Gastrocnemius medialis (tissue), 4 donors: ENCODE measurements at regions not wholly inside any gene's neighbourhood (a gene's known extent, or its start where the extent isn't known, plus 50 kb on each side); places are given as distances from the start of the nearest gene placed in this dataset.
"Not testable (repeated sequence)": the region's sequence is repeated elsewhere in the genome, so short reads cannot be mapped to it uniquely, and the experiment has no call there.

Experiments
- ATAC-seq, 2 donors: fragments of 150-250 bp; one replicate each; pipeline ENCODE4 v1.9.1; 2016
- DNase-seq, 2 donors: peaks; one replicate each; pipeline ENCODE4 v3.0.0-alpha.2; 2019
- H3K27ac ChIP-seq, 4 donors: fragments of 200-600 bp; sonication (generic); 1 replicate in 1 of 4; 2 replicates in 3 of 4; pipeline ENCODE4 v1.5.1; 2016 to 2018; ENCODE audit warnings: mild to moderate bottlenecking in 2 of 4, moderate library complexity in 1 of 4
- H3K27me3 ChIP-seq, 3 donors: fragments of 200-600 bp; sonication (generic) in 2 of 3; 1 replicate in 1 of 3; 2 replicates in 2 of 3; pipeline versions ENCODE4 v1.5.1 to v1.6.0; 2016 to 2019; ENCODE audit warnings: mild to moderate bottlenecking in 1 of 3, moderate library complexity in 1 of 3
- H3K36me3 ChIP-seq, 2 donors: fragments of 200-600 bp; sonication (generic) in 1 of 2; one replicate each; pipeline ENCODE4 v1.5.1; 2017 to 2018
- H3K4me1 ChIP-seq, 2 donors: fragments of 200-600 bp; sonication (generic) in 1 of 2; one replicate each; pipeline ENCODE4 v1.5.1; 2016 to 2017; ENCODE audit warnings: mild to moderate bottlenecking in 2 of 2
- H3K4me3 ChIP-seq, 4 donors: fragments of 200-600 bp; sonication (generic) in 3 of 4; 1 replicate in 1 of 4; 2 replicates in 3 of 4; pipeline ENCODE4 v1.5.1; 2016 to 2019; ENCODE audit warnings: mild to moderate bottlenecking in 2 of 4
- H3K9me3 ChIP-seq, 3 donors: fragments of 200-600 bp; sonication (generic) in 2 of 3; 1 replicate in 1 of 3; 2 replicates in 2 of 3; pipeline ENCODE4 v1.5.1; 2016 to 2019
- CTCF ChIP-seq, 5 experiments: fragments of 450-650 bp in 3 of 5; fragments of 200-600 bp in 2 of 5; sonication (generic) in 2 of 5; IDR thresholded peaks in 4 of 5; conservative IDR thresholded peaks in 1 of 5; 1 replicate in 4 of 5; 2 replicates in 1 of 5; pipeline ENCODE4 v1.5.1; 2016 to 2019; ENCODE audit warnings: antibody characterized with exemption in 5 of 5, mild to moderate bottlenecking in 3 of 5, moderate library complexity in 3 of 5
- POLR2A ChIP-seq, 2 donors: fragments of 450-650 bp; IDR thresholded peaks; one replicate each; pipeline ENCODE4 v1.6.1; 2017; ENCODE audit warnings: antibody characterized with exemption in 2 of 2, mild to moderate bottlenecking in 2 of 2, moderate library complexity in 2 of 2
- in situ Hi-C, 4 donors: fragments of 200-750 bp; cut with MboI; loops; one replicate each; pipeline versions ENCODE4 v1.15.0 to v1.8.0; 2017; ENCODE audit warnings: low sequenced_read_pairs in 4 of 4
- intact Hi-C: fragments of 100-400 bp; cut with DNase I; formaldehyde crosslinking; loops from one replicate; pipeline ENCODE4 v1.15.1; 2023; ENCODE audit warnings: low total_unique reads

GRCh38 chr1:866095-866494 lies 57.6 kb upstream of the SAMD11 start:
- no peaks in the 10 kb centered on the region for H3K36me3 ChIP-seq
- no peak overlapping the region for H3K27ac ChIP-seq
- no peaks in the 10 kb centered on the region for H3K9me3 ChIP-seq
- DNase-seq (no peak), ATAC-seq (no peak)
- in situ Hi-C loops: no loop called here
- peaks cover 6% of the 10 kb centered on the region in 2 donors for H3K4me1 ChIP-seq
- no peak for TF ChIP-seq POLR2A (IDR thresholded peaks at IDR 0.05)
- no peak for TF ChIP-seq CTCF (IDR thresholded peaks at IDR 0.05 in 4 of 5, conservative IDR thresholded peaks at IDR 0.05 in 1 of 5)
- H3K4me3 ChIP-seq: no peak overlapping the region
- peaks cover 0 to 4% (median 0%) of the 10 kb centered on the region in 3 donors for H3K27me3 ChIP-seq
- intact Hi-C loops: no loop called here

GRCh38 chr1:866631-867299 lies 57.0 kb upstream of the SAMD11 start:
- H3K27ac ChIP-seq, H3K36me3 ChIP-seq, H3K9me3 ChIP-seq, in situ Hi-C loops, DNase-seq, ATAC-seq, H3K27me3 ChIP-seq, H3K4me3 ChIP-seq, intact Hi-C loops, H3K4me1 ChIP-seq: not testable (repeated sequence)

- not testable (repeated sequence) for ATAC-seq, H3K27ac ChIP-seq
These were observed 56.2 kb upstream of the SAMD11 start for GRCh38 chr1:867550-867949.

GRCh38 chr1:869499-870244 lies 54.1 kb upstream of the SAMD11 start:
- peak overlapping the region; percentile 24 to 58 (median 43) for H3K4me3 ChIP-seq
- H3K4me1 ChIP-seq: peaks cover 6% of the 10 kb centered on the region in 2 donors
- no peak for TF ChIP-seq POLR2A (IDR thresholded peaks at IDR 0.05)
- TF ChIP-seq CTCF (IDR thresholded peaks at IDR 0.05 in 4 of 5, conservative IDR thresholded peaks at IDR 0.05 in 1 of 5): peak; percentile 63 to 87 (median 80)
- in situ Hi-C loops: no loop called here
- intact Hi-C loops: no loop called here
- H3K9me3 ChIP-seq: no peaks in the 10 kb centered on the region
- DNase-seq: peak; percentile 13 to 61
- H3K27me3 ChIP-seq: peaks cover 0 to 16% (median 0%) of the 10 kb centered on the region in 3 donors
- no peak overlapping the region for H3K27ac ChIP-seq
- H3K36me3 ChIP-seq: no peaks in the 10 kb centered on the region
- peak; percentile 52 to 75 for ATAC-seq

More at GRCh38 chr1:867550-867949, 56.2 kb upstream of the SAMD11 start:
- DNase-seq, in situ Hi-C loops, H3K36me3 ChIP-seq, H3K4me1 ChIP-seq, H3K9me3 ChIP-seq, intact Hi-C loops, H3K4me3 ChIP-seq: not testable (repeated sequence)
- H3K27me3 ChIP-seq: peaks cover 0 to 14% (median 0%) of the 10 kb centered on the region in 3 donors
